NB4 (cell line): ENCODE measurements at regions not wholly inside any gene's neighbourhood (a gene's known extent, or its start where the extent isn't known, plus 50 kb on each side); places are given as distances from the start of the nearest gene placed in this dataset.

Experiments
- TF ChIP-seq, protein P1 (sequence below): IDR thresholded peaks from one replicate; pipeline ENCODE4 v1.5.1; 2012; ENCODE audit warnings: low read depth, low read length
- TF ChIP-seq, protein P2 (sequence below): IDR thresholded peaks from 2 replicates; pipeline ENCODE4 v1.6.1; 2011; ENCODE audit warnings: low read depth, low read length

DNA sequence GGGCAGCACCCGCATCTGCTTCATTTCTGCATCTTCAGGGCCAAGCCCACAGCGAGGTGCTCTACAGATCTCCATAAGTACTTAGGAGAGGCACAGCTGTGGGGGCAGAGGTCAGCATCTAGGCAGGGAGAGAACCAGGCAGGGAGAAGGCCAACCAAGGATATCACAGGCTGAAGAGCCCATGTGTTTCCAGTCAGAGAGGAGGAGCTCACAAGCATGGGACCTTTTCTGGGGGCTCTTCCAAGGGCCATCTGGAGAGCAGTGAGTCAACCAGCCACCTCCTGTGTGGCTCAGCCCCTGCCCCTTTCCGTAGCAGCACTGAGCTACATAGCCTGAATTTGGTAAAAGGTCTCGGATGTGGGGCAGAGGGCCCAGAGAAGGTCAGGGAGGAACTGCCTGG, 78.5 kb downstream of the ARL6IP4 start:
- TF ChIP-seq, protein P1, sequence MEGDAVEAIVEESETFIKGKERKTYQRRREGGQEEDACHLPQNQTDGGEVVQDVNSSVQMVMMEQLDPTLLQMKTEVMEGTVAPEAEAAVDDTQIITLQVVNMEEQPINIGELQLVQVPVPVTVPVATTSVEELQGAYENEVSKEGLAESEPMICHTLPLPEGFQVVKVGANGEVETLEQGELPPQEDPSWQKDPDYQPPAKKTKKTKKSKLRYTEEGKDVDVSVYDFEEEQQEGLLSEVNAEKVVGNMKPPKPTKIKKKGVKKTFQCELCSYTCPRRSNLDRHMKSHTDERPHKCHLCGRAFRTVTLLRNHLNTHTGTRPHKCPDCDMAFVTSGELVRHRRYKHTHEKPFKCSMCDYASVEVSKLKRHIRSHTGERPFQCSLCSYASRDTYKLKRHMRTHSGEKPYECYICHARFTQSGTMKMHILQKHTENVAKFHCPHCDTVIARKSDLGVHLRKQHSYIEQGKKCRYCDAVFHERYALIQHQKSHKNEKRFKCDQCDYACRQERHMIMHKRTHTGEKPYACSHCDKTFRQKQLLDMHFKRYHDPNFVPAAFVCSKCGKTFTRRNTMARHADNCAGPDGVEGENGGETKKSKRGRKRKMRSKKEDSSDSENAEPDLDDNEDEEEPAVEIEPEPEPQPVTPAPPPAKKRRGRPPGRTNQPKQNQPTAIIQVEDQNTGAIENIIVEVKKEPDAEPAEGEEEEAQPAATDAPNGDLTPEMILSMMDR = no peak
- TF ChIP-seq, protein P2, sequence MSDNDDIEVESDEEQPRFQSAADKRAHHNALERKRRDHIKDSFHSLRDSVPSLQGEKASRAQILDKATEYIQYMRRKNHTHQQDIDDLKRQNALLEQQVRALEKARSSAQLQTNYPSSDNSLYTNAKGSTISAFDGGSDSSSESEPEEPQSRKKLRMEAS = no peak
